Brain microvascular endothelial cell (primary cell): ENCODE measurements at regions not wholly inside any gene's neighbourhood (a gene's known extent, or its start where the extent isn't known, plus 50 kb on each side); places are given as distances from the start of the nearest gene placed in this dataset.

ENCODE experiments used
- DNase-seq: peaks from one replicate; pipeline ENCODE4 v3.0.0-alpha.2; 2020
- H3K27ac ChIP-seq: fragments of 250-450 bp; sonication (Bioruptor Pico); 2 replicates; pipeline ENCODE4 v1.5.1; 2020; ENCODE audit warnings: mild to moderate bottlenecking, moderate library complexity
- H3K27me3 ChIP-seq: fragments of 250-450 bp; sonication (Bioruptor Pico); replicated peaks from 2 replicates; pipeline ENCODE4 v1.5.1; 2020; ENCODE audit warnings: mild to moderate bottlenecking
- H3K36me3 ChIP-seq: fragments of 250-450 bp; sonication (Bioruptor Pico); replicated peaks from 2 replicates; pipeline ENCODE4 v1.5.1; 2020; ENCODE audit warnings: mild to moderate bottlenecking
- H3K4me3 ChIP-seq: 2 replicates; pipeline ENCODE4 v1.5.1; 2011; ENCODE audit warnings: low read depth, mild to moderate bottlenecking, control low read depth, low read length, moderate library complexity
- CTCF ChIP-seq: IDR thresholded peaks from 2 replicates; pipeline ENCODE4 v1.5.1; 2011; ENCODE audit warnings: low read depth, mild to moderate bottlenecking, moderate library complexity, low read length, control low read depth, inconsistent platforms; ENCODE audit errors: missing control alignments
- in situ Hi-C: cut with HindIII; loops from 2 replicates; pipeline ENCODE4 v1.10.0; 2017; ENCODE audit warnings: low sequenced_read_pairs, low pct_ligation_motif_present

DNA sequence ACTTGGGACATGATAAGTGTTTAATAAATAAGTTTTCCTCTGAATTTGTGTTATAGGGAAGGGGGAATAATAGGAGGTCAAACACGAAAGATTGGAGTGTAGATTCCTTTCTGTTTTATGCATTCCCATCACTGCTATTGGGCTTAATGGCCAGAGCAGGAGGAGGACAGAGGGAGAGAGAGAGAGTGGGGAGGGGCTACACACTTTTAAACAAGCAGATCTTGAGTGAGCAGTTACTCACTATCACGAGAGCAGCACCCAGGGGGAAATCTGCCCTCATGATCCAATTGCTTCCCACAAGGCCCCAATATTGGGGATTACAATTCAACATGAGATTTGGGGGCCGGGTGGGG, 505.0 kb downstream of the GRIN2A start:
- in situ Hi-C loops: no loop called here
- no peak for TF ChIP-seq CTCF
- H3K27ac ChIP-seq: no peak overlapping the region
- H3K4me3 ChIP-seq: no peak overlapping the region
- no peaks in the 10 kb centered on the region for H3K36me3 ChIP-seq
- DNase-seq: no peak
- no peaks in the 10 kb centered on the region for H3K27me3 ChIP-seq

- Histone ChIP-seq H3K36me3 (no peaks in the 10 kb centered on the region), H3K27me3 (no peaks in the 10 kb centered on the region), H3K4me3 (no peak overlapping the region), H3K27ac (no peak overlapping the region)
- in situ Hi-C loops: no loop called here
- TF ChIP-seq CTCF: no peak
- DNase-seq: no peak
Observed at GRCh38 chr16:9679213-9679767, 502.9 kb downstream of the GRIN2A start.

- no peak for DNase-seq
- Histone ChIP-seq H3K36me3 (no peaks in the 10 kb centered on the region), H3K27ac (no peak overlapping the region), H3K4me3 (no peak overlapping the region), H3K27me3 (no peaks in the 10 kb centered on the region)
- no peak for TF ChIP-seq CTCF
- in situ Hi-C loops: no loop called here
Observed at GRCh38 chr16:9680019-9680655, 502.1 kb downstream of the GRIN2A start.

DNA sequence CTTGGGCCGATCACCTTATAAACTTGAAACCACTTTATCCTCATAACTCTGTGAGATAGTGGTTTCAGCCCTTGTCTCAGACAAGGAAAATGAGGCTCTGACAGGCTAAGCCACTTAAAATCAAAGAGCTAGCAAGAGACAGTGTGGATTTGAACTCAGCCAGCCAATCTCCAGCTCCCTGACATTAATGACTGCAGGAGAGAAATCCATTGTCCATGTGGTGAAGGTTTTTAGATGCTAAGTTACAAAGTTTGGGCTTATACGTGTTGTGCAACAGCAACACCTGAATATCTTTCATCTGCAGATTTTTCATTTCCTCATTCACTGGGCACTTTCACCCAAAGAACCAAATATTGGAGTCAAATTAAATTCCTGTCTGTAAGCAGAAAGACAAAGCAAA, 501.3 kb downstream of the GRIN2A start:
- Histone ChIP-seq H3K27ac (no peak overlapping the region), H3K27me3 (no peaks in the 10 kb centered on the region), H3K4me3 (no peak overlapping the region), H3K36me3 (no peaks in the 10 kb centered on the region)
- DNase-seq: no peak
- in situ Hi-C loops: no loop called here
- no peak for TF ChIP-seq CTCF

DNA sequence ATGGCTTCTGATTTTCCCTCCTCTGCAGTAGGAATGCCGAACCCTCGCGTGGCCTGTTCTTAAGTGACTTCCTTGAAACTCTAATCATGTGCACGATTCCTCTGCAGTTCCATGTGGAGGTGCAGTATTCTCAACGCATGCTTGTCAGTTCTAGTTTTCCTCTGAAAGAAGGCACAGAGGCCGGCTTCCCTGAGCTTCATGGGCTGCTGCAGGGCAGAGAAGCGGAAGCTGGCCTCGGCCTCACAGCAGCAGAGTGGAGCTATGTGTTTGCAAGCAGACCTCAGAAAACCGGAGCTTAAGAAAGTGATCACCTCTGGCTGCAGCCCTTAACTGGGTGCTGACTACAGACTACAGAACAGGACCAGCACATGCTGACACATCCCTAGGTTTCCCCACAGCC, 500.7 kb downstream of the GRIN2A start:
- DNase-seq: no peak
- TF ChIP-seq CTCF: no peak
- in situ Hi-C loops: no loop called here
- Histone ChIP-seq H3K27me3 (no peaks in the 10 kb centered on the region), H3K27ac (no peak overlapping the region), H3K36me3 (no peaks in the 10 kb centered on the region), H3K4me3 (no peak overlapping the region)

- in situ Hi-C loops: no loop called here
- H3K27ac ChIP-seq: no peak overlapping the region
- H3K36me3 ChIP-seq: no peaks in the 10 kb centered on the region
- no peak overlapping the region for H3K4me3 ChIP-seq
- TF ChIP-seq CTCF: no peak
- DNase-seq: no peak
- H3K27me3 ChIP-seq: no peaks in the 10 kb centered on the region
Observed at GRCh38 chr16:9682320-9682719, 499.9 kb downstream of the GRIN2A start.
